ENCODE measurements at regions not wholly inside any gene's neighbourhood (a gene's known extent, or its start where the extent isn't known, plus 50 kb on each side); places are given as distances from the start of the nearest gene placed in this dataset.

- no peaks in the 10 kb centered on the region for H3K9me3 ChIP-seq (ENCODE audit: control insufficient read depth, low read length)
- H3K4me1 ChIP-seq, result no peaks in the 10 kb centered on the region
- H3K36me3 ChIP-seq (ENCODE audit: control insufficient read depth, insufficient read depth, low read length), result no peaks in the 10 kb centered on the region
- H3K27ac ChIP-seq, result no peak overlapping the region
- TF ChIP-seq CTCF (IDR thresholded peaks at IDR 0.05), result no peak
- H2AFZ ChIP-seq, result no peak overlapping the region
- H3K79me2 ChIP-seq, result no peaks in the 10 kb centered on the region
- no peak overlapping the region for H3K4me2 ChIP-seq (ENCODE audit: low read length)
- H3K9ac ChIP-seq, result no peak overlapping the region
- no peaks in the 10 kb centered on the region for H3K27me3 ChIP-seq (ENCODE audit: control insufficient read depth, insufficient read depth, low read length)
- H3K4me3 ChIP-seq (ENCODE audit: low read depth, low read length), result no peak overlapping the region
Observed at GRCh38 chr6:94498099-94498498, 1078.7 kb upstream of the EPHA7 start.

DNA sequence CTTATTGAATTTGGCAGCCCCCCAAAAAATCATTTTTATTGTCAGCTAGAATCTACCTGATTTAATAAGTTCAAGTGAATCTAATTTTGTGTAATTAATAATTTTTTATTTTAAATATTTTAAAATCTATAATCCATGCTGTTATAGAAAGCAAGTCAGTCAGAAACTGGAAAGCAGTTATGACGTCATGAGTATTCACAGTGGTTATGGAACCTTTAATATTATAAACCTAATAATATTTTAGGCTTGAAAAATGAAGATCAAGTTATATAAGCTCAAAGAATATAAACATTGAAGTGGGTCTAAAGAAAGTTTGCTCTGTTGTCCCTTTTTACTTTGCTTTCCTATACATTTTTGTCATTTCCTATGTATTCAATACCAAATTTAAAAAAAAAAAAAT is 1075.1 kb upstream of the EPHA7 start:
- Histone ChIP-seq H3K27ac (no peak overlapping the region), H3K9me3 (ENCODE audit: control insufficient read depth, low read length) (no peaks in the 10 kb centered on the region), H3K36me3 (ENCODE audit: control insufficient read depth, insufficient read depth, low read length) (no peaks in the 10 kb centered on the region), H3K27me3 (ENCODE audit: control insufficient read depth, insufficient read depth, low read length) (no peaks in the 10 kb centered on the region), H3K4me2 (ENCODE audit: low read length) (no peak overlapping the region), H3K4me3 (ENCODE audit: low read depth, low read length) (no peak overlapping the region), H3K79me2 (no peaks in the 10 kb centered on the region), H3K4me1 (no peaks in the 10 kb centered on the region), H2AFZ (no peak overlapping the region), H3K9ac (no peak overlapping the region)
- no peak for TF ChIP-seq CTCF (IDR thresholded peaks at IDR 0.05)

DNA sequence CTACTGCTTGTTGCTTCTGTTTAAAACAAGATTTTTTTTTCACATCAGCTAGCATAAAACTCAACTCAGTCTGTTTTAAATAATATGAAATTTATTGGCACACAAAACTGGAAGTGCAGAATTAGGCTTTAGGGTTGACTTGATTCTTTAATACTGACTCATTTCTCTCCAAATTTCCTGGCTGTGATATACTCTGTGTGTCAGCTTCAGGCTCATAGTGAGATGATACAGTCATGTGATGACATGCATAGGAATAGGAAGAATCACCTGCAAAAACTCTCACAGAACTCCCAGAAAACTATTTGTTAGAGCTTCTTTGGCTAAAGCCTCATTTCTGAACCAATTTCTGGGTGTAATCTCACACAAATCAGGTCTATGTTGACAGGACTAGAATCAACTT is 1068.0 kb upstream of the EPHA7 start:
- Histone ChIP-seq H3K27ac (no peak overlapping the region), H2AFZ (no peak overlapping the region), H3K79me2 (no peaks in the 10 kb centered on the region), H3K4me3 (ENCODE audit: low read depth, low read length) (no peak overlapping the region), H3K4me1 (no peaks in the 10 kb centered on the region), H3K9ac (no peak overlapping the region), H3K4me2 (ENCODE audit: low read length) (no peak overlapping the region), H3K27me3 (ENCODE audit: control insufficient read depth, insufficient read depth, low read length) (no peaks in the 10 kb centered on the region), H3K36me3 (ENCODE audit: control insufficient read depth, insufficient read depth, low read length) (no peaks in the 10 kb centered on the region), H3K9me3 (ENCODE audit: control insufficient read depth, low read length) (no peaks in the 10 kb centered on the region)
- no peak for TF ChIP-seq CTCF (IDR thresholded peaks at IDR 0.05)

- Histone ChIP-seq H3K4me1 (no peaks in the 10 kb centered on the region), H2AFZ (no peak overlapping the region), H3K36me3 (ENCODE audit: control insufficient read depth, insufficient read depth, low read length) (no peaks in the 10 kb centered on the region), H3K27me3 (ENCODE audit: control insufficient read depth, insufficient read depth, low read length) (no peaks in the 10 kb centered on the region), H3K4me2 (ENCODE audit: low read length) (no peak overlapping the region), H3K9ac (no peak overlapping the region), H3K4me3 (ENCODE audit: low read depth, low read length) (no peak overlapping the region), H3K79me2 (no peaks in the 10 kb centered on the region), H3K9me3 (ENCODE audit: control insufficient read depth, low read length) (peaks cover 4% of the 10 kb centered on the region), H3K27ac (no peak overlapping the region)
- no peak for TF ChIP-seq CTCF (IDR thresholded peaks at IDR 0.05)
Observed at GRCh38 chr6:94478133-94479005, 1059.0 kb upstream of the EPHA7 start.

DNA sequence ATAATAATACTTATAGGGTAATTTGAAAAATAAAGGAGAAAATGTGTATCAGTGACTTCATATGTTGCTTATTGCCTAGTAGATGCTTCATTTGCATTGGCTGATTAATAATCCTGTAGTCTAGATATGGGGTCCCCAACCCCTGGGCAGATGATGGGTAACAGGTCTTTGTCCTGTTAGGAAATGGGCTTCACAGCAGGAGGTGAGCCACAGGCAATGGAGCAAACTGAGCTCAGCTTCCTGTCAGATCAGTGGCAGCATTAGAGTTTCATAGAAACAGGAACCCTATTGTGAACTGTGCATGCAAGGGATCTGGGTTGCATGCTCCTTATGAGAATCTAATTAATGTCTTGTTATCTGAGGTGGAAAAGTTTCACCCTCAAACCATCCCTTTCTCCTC is 1049.5 kb upstream of the EPHA7 start:
- Histone ChIP-seq H3K27me3 (ENCODE audit: control insufficient read depth, insufficient read depth, low read length) (no peaks in the 10 kb centered on the region), H3K36me3 (ENCODE audit: control insufficient read depth, insufficient read depth, low read length) (no peaks in the 10 kb centered on the region), H3K9ac (no peak overlapping the region), H3K4me3 (ENCODE audit: low read depth, low read length) (no peak overlapping the region), H3K4me2 (ENCODE audit: low read length) (no peak overlapping the region), H3K4me1 (no peaks in the 10 kb centered on the region), H3K79me2 (no peaks in the 10 kb centered on the region), H2AFZ (no peak overlapping the region), H3K9me3 (ENCODE audit: control insufficient read depth, low read length) (no peaks in the 10 kb centered on the region), H3K27ac (no peak overlapping the region)
- no peak for TF ChIP-seq CTCF (IDR thresholded peaks at IDR 0.05)
